NCI-H446 treated with DMSO at 0.1 percent for 48 hours (cell line): ENCODE measurements at regions not wholly inside any gene's neighbourhood (a gene's known extent, or its start where the extent isn't known, plus 50 kb on each side); places are given as distances from the start of the nearest gene placed in this dataset.
"Not testable (repeated sequence)": the region's sequence is repeated elsewhere in the genome, so short reads cannot be mapped to it uniquely, and the experiment has no call there.

Experiments
- DNase-seq: peaks from one replicate; lab custom pipeline; 2025; lab: John Stamatoyannopoulos, UW

- not testable (repeated sequence) for DNase-seq
Observed at GRCh38 chr9:106260908-106261307, 566.6 kb downstream of the TMEM38B start.

- DNase-seq = no peak
Observed at GRCh38 chr9:106277966-106278365, 583.6 kb downstream of the TMEM38B start.

DNA sequence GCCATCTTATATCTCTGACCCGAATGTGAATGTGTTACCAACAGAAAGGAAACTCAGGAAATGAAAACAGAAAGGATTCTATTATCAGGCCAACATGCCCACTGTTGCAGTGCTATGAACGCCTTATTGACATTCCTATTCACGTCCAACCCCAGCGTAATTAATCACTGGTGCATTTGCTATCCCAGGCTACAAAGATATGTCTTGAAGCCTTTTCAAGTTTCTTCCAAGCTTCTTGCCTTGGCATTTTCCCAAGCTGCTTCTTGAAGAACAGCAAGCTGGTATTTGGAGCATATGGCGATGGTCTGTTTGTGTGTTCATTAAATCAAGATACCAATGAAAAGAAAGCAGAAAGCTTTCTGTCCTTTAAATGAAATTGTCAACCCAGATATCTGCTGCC lies 579.2 kb upstream of the ZNF462 start:
- no peak for DNase-seq

DNA sequence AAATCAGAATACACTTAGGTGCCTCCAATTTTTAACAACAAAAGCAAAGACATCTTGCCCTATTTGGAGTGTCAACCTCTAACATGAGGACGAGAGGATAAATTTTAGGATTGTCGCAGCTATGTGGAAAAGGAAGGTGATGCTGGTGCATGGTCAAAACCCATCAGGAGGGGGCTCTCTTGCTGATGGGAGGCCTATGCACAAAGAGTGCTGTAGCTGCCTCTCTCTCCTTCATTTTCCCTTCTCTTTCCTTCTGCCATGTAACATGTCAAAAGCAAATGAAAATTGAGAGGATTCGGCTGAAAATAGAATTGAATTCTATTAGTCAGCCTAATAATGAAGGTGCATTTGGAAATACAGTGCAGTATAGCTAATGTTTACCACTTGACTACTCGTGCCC lies 578.7 kb upstream of the ZNF462 start:
- DNase-seq = no peak

GRCh38 chr9:106286249-106286648 lies 576.7 kb upstream of the ZNF462 start:
- DNase-seq = no peak

GRCh38 chr9:106287091-106287631 lies 575.8 kb upstream of the ZNF462 start:
- DNase-seq = no peak

GRCh38 chr9:106287731-106288130 lies 575.2 kb upstream of the ZNF462 start:
- no peak for DNase-seq

- DNase-seq = no peak
Observed at GRCh38 chr9:106288689-106289088, 574.3 kb upstream of the ZNF462 start.

GRCh38 chr9:106291786-106292185 lies 571.2 kb upstream of the ZNF462 start:
- DNase-seq = no peak

DNA sequence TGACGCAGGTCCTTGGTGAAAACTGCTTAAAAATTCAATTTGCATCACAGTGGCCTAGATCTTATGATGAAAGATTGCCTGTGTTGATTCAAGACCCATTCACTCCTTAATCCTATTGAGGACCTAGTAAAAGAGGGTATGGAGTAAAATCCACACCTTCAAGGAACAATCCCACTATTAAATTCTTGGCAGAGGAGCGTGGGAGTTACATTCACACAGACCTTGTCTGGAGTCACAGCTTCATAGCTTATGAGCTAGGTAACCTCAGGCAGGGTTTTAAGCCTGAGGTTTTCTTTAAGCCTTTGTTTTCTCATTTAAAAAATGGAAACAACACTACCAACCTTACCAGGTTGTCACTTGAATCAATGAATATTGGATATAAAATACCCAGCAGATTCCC lies 566.5 kb upstream of the ZNF462 start:
- no peak for DNase-seq

GRCh38 chr9:106298997-106299396 lies 564.0 kb upstream of the ZNF462 start:
- no peak for DNase-seq

DNA sequence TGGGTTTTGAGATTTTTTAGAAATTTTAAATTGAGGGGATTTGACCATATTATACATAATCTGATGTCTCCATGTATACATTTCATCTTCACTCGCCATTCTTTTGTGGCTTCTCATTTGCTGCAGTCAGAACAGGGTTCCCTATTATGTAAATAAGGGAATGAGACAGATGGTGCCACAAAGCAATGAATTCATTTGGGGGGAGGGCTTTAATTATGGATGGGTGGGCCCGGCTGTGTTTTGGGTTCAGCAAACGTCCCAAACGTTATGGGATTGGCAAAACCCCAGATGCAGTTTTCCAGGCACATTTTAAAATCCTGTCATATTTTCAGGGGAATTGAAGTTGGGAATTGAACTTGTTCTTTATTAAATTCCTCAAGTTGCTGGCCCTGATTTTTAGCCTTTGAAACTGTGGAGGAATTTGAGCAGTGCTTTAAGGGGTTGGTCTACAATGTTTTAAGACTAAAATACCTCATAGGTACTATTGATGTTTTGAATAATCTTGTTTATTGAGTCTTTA lies 558.5 kb upstream of the ZNF462 start:
- no peak for DNase-seq

GRCh38 chr9:106305428-106306133 lies 557.4 kb upstream of the ZNF462 start:
- no peak for DNase-seq

DNA sequence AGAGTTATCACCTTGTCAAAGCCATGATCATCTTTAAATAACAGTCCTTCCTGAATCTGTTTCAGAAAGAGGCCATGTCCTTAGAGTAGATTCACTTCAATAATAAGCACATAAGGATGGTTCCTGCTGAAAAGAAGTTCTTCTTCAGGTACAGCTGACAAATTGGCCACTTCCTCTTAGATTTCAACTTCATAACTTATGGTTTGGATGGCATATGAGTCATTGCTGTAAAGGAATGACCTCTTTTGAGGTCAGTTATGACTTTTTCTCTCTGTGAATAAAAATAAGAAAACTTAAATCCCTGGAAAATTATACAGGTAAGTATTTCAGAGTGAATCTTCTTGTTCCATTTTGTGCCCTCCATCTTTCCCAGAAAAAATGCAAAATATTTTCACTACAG lies 555.3 kb upstream of the ZNF462 start:
- no peak for DNase-seq

DNA sequence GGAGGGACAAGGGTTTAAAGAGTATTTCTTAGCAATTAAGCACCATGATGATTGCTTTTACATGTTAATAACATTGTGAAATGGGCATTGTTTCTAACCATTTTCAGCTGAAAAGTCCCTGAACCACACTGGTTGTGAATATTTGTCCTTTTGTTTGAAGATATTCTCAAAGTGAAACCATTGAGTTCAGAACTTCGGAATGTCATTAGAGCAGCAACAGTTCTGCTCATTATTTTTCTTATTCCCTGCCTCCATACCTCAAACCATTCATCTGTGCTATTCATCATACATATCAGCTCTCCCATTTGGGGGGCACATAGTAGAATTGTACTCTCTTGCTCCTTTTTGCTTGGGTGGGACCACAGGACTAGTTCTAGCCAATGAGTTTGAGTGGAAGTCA lies 553.0 kb upstream of the ZNF462 start:
- no peak for DNase-seq

DNA sequence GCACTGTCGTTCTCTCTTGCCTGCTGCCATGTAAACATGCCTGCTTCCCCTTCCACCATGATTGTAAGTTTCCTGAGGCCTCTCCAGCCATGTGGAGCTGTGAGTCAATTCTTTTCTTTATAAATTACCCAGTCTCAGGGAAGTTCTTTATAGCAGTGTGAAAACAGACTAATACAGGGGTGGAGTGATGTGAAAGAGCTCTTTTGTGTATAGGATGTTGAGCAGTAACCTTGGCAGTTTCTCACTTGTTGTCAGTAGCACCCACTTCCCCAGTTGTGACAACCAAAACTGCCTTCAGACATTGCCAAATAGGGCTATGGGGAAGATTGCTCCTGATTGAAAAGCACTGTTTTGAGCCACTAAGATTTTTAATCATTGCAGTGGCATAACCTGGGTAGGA lies 552.2 kb upstream of the ZNF462 start:
- DNase-seq = no peak

DNA sequence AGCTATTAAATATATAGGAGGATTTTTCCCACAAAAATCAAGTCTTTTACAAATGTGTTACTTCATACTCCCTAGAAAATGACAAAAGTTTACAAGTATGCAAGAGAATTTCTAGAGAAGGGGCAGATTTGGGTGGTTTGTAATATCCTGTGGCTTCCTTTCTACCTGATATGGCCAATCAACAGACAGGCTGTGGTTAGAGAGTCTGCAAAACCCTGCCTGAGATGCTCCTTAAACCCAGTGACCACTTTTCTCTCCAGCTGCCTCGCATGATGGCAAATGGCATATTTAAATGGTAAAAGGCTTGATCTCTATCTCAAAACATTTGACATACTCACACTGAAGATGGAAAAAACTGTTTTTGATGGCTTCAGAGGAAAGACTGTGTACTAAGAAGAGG lies 550.1 kb upstream of the ZNF462 start:
- DNase-seq = no peak

- no peak for DNase-seq
Observed at GRCh38 chr9:106314476-106314875, 548.5 kb upstream of the ZNF462 start.

DNA sequence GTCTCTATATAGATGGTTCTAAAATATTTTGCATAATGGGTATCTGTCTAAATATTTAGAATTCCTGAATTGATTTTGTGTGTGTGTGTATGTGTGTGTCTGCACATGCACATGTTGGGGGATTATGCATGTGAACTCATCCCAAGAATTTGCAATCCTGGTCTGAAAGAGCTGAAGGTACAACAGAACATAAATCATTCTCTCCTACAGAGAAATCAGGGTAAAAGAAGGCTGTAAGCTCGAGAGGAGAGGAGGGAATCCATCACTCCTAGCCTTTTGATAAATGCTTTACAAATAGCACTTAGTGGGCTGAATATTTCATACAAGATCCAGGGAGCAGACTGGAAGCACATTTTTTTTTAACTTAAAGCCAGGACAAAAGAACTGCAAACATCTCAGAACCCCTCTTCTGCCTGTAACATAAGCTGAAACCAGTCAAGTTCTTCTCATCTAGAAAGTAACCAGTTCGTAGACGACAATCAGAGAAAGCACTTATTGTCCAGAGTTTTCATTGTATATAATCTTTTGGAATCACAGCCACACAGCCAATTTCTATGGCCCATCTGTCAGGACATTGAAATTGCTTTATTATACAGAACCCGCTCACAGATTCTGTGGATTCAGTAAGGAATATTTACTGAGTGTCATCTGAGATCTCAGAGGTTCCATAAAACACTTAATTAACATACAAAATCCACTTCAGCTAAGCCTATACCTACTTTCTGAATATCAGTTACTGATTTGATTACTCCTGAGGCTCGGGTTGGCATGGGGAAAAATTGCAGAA lies 541.4 kb upstream of the ZNF462 start:
- DNase-seq = no peak

- DNase-seq = no peak
Observed at GRCh38 chr9:106322706-106323245, 540.2 kb upstream of the ZNF462 start.

DNA sequence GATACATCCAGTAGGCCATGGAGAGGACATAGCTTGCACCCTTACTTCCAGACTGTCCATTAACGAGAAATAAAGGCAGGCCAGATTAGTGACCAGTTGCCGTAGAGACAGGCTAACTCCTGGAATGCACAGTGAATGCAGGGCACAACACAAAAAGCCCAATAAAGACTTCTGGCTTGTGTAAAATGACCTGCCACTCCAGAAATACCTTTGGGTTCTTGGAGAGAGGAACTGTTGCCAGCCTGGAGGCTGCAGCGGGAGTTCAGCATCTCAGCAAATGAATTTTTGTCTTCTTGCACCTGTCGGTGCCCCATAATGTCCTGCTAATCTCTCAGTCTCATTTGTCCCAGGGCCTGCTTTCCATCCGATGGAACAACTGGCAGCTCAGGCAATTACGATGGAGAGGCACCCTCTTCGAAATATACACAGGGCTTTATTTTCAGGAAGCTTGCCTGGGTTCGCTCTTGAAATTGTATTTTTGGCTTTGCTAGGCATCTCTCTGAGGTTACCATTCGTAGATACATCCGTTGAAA lies 538.8 kb upstream of the ZNF462 start:
- DNase-seq = no peak

GRCh38 chr9:106324591-106325280 lies 538.2 kb upstream of the ZNF462 start:
- no peak for DNase-seq
